ENCODE measurements at regions not wholly inside any gene's neighbourhood (a gene's known extent, or its start where the extent isn't known, plus 50 kb on each side); places are given as distances from the start of the nearest gene placed in this dataset.

DNA sequence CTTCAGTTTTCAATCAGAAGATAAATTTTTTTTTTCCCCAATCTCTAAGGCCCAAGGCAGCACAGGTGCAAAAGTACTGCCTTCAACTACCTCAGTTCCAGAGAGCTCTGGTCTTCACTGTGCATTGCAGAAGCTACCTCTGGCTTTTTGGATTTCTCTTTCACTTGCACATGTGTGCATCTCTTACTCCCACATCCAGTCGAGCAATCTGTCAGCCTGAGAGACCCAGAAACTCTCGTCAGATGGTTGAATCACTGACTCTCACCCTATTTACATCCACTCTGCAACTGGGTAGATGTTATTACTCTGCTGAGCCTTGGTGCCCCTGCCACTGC lies 813.8 kb downstream of the NR2F2 start:
- no peak overlapping the region for H3K4me3 ChIP-seq (ENCODE audit: low read depth, low read length)
- TF ChIP-seq, protein P1, sequence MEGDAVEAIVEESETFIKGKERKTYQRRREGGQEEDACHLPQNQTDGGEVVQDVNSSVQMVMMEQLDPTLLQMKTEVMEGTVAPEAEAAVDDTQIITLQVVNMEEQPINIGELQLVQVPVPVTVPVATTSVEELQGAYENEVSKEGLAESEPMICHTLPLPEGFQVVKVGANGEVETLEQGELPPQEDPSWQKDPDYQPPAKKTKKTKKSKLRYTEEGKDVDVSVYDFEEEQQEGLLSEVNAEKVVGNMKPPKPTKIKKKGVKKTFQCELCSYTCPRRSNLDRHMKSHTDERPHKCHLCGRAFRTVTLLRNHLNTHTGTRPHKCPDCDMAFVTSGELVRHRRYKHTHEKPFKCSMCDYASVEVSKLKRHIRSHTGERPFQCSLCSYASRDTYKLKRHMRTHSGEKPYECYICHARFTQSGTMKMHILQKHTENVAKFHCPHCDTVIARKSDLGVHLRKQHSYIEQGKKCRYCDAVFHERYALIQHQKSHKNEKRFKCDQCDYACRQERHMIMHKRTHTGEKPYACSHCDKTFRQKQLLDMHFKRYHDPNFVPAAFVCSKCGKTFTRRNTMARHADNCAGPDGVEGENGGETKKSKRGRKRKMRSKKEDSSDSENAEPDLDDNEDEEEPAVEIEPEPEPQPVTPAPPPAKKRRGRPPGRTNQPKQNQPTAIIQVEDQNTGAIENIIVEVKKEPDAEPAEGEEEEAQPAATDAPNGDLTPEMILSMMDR (IDR thresholded peaks at IDR 0.05; ENCODE audit: borderline replicate concordance, insufficient read depth, low read depth, low read length) = no peak

DNA sequence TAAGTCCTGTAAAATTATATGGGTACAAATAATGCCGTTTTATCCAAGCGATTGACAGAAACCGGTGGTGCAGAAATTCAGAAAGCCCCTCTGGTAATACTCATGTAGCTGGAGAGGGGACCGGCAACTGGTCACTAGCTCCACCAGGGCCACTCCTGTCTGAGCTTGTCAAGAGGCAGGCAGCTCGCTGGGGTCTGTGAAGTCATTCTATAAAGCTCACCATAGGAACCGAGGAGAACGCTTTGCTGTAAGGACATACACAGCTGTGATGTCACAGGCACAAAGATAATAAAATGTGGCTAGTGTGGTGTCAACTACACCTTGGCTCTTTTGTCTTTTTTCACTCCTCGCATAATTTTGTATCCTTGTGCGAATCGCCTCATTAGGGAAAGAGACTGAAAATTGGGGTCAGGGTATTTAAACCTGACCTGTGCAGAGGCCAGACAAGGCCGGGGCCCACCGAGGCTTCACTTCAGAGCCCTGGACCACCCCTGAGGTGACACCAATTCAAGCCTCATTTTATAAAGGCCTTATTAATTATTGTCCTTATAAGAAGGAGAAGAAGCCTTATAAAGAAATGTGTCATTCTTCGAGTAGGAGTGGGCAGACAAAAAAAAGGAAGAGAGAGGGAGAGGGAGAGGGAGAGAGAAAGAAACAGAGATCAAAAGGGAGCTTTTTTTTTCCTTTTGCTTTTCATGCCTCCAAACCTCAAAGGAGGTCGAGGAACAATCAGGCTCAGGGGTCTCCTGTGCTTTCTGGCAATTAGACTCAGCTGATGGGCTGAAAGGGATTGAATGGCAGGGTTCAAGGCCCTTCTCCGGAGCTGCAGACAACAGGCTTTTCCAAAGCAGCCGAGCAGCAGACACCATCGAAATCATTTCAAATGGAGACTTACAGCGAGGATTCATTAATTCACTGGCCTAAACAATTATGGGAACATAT lies 813.3 kb upstream of the ARRDC4 start:
- no peak overlapping the region for H3K4me3 ChIP-seq (ENCODE audit: low read depth, low read length)
- TF ChIP-seq, protein P1 (IDR thresholded peaks at IDR 0.05; ENCODE audit: borderline replicate concordance, insufficient read depth, low read depth, low read length) = no peak

DNA sequence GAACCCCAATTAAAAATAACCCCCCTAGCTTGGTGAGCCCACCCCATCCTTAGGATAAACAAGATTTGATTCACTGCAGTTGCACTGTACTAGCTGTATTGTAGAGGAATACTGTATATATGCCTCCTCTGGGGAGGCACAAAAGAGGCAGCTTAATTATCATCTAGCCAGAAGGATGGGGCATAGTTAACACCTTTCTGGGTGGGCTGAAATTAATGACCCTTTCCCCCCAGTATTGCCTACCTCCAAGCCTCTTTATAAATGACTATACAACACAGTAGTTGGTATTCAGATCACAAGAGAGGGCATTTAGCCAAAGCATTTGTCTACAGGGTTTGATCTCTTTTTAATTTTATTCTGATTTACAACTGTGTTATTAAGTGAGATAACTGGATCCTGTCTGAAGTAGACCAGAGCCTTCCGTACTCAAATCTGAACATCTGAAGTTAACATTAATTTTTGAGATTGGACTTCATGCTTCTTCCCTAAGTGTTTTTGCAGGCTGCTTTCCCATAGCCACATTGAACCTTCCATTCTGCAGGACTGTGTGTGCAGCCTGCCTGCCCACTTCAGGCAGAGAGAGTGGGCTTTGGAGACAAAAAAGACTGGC lies 807.0 kb upstream of the ARRDC4 start:
- no peak overlapping the region for H3K4me3 ChIP-seq (ENCODE audit: low read depth, low read length)
- TF ChIP-seq, protein P1 (IDR thresholded peaks at IDR 0.05; ENCODE audit: borderline replicate concordance, insufficient read depth, low read depth, low read length) = no peak

DNA sequence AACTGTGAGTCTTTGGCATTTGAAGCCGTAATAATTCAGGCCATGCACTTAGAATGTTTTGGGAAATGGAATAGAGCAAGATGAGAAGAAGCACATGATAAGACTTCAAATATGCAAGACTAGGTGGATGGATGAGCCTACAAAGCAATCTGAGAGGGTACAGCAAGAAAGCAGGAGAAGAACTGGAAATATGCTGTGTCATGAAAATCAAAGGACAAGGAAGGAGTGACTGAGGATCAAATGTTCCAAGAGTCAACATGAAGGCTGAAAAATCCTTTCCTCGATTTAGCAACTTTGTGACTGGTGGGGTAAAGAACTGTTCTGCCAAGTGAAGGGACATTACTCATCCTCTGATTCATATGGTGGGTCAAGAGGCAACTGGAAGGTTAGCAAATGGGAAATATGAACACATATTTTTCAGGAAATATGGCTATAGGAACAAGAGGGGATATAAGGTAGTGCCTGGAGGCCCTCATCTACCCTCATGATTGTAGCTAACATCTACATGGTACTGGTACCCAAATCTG lies 803.7 kb upstream of the ARRDC4 start:
- TF ChIP-seq, protein P1 (IDR thresholded peaks at IDR 0.05; ENCODE audit: borderline replicate concordance, insufficient read depth, low read depth, low read length) = no peak
- H3K4me3 ChIP-seq (ENCODE audit: low read depth, low read length) = no peak overlapping the region

DNA sequence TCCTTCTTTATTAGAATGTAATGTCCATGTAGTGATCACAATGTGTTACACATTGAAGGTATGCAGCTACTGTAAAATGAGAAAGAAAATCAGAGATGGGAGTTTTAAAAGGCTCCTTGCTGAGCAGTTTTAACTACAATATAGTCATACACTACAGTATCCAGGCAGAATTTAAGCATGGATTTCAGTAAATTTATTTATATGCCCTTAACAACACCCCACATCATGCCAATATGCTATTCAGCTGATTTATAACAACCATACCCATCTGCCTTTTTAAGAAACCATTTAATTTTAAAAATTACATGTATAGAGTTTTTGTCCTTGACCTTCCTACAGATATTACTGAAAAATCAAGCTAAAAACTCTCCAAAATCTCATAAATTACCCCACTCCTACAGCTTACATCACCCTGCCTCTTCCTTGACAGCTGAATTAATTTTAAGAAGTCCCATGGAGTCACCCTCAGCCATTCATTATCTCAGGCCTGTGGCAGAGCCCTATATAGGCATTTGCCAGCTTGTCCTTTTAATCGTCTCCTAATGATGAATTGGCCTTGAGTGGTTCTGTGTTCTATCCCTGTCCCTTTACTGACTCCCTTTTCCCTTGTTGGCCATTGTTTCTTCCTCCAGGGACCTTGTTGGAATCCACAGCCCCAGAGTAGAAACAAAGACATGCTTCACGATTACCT lies 797.6 kb upstream of the ARRDC4 start:
- TF ChIP-seq, protein P1 (IDR thresholded peaks at IDR 0.05; ENCODE audit: borderline replicate concordance, insufficient read depth, low read depth, low read length) = no peak

DNA sequence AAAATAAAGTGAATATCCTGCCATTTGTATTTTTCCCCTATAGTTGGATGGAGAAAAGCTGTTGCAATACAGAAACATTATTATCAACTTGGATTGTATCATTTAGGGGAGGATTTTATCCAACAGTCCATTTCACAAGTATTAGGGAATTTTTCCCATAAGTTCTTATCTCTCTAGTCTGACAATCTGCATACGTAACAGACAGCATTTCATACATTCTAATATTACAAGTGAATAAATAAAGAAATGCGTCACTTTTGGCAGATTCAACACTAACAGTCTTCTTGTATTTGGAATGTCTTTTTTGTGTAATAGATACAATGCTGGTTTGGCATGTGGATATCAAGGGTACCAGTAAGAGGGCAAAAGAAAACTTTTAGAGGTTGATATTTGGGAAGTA lies 795.3 kb upstream of the ARRDC4 start:
- TF ChIP-seq, protein P1 (IDR thresholded peaks at IDR 0.05; ENCODE audit: borderline replicate concordance, insufficient read depth, low read depth, low read length) = no peak
- no peak overlapping the region for H3K4me3 ChIP-seq (ENCODE audit: low read depth, low read length)

More for the DNA sequence above, 797.6 kb upstream of the ARRDC4 start:
- H3K4me3 ChIP-seq (ENCODE audit: low read depth, low read length) = no peak overlapping the region
